GM23248 (cell line): ENCODE measurements at regions not wholly inside any gene's neighbourhood (a gene's known extent, or its start where the extent isn't known, plus 50 kb on each side); places are given as distances from the start of the nearest gene placed in this dataset.

Experiments
- DNase-seq: peaks from one replicate; pipeline ENCODE4 v3.0.0-alpha.2; 2015
- H2AFZ ChIP-seq: fragments of 200-600 bp; sonication (generic); 2 replicates; pipeline ENCODE4 v1.6.1; 2016; ENCODE audit warnings: antibody characterized with exemption
- H3F3A ChIP-seq: fragments of 200-600 bp; sonication (generic); 2 replicates; pipeline ENCODE4 v1.6.1; 2016; ENCODE audit warnings: mild to moderate bottlenecking, antibody characterized with exemption, mixed run types; ENCODE audit not compliant: insufficient read depth
- H3K27ac ChIP-seq: fragments of 200-600 bp; sonication (generic); 2 replicates; pipeline ENCODE4 v1.5.1; 2016; ENCODE audit warnings: mild to moderate bottlenecking
- H3K27me3 ChIP-seq: fragments of 200-600 bp; sonication (generic); replicated peaks from 2 replicates; pipeline ENCODE4 v1.6.1; 2016; ENCODE audit warnings: mild to moderate bottlenecking; ENCODE audit not compliant: insufficient read depth
- H3K36me3 ChIP-seq: fragments of 200-600 bp; sonication (generic); 2 replicates; pipeline ENCODE4 v1.6.1; 2016; ENCODE audit warnings: low read depth, mild to moderate bottlenecking
- H3K4me1 ChIP-seq: fragments of 200-600 bp; sonication (generic); 2 replicates; pipeline ENCODE4 v1.6.1; 2016; ENCODE audit warnings: mild to moderate bottlenecking; ENCODE audit not compliant: insufficient read depth
- H3K4me2 ChIP-seq: fragments of 200-600 bp; sonication (generic); one replicate; pipeline ENCODE4 v1.6.1; 2016; ENCODE audit warnings: mild to moderate bottlenecking; ENCODE audit not compliant: unreplicated experiment
- H3K4me3 ChIP-seq: fragments of 200-600 bp; sonication (generic); 2 replicates; pipeline ENCODE4 v1.5.1; 2016; ENCODE audit warnings: mild to moderate bottlenecking
- H3K79me2 ChIP-seq: fragments of 200-600 bp; sonication (generic); 2 replicates; pipeline ENCODE4 v1.6.1; 2016; ENCODE audit warnings: mild to moderate bottlenecking; ENCODE audit not compliant: insufficient read depth
- H3K9ac ChIP-seq: fragments of 200-600 bp; sonication (generic); 2 replicates; pipeline ENCODE4 v1.6.1; 2016; ENCODE audit warnings: mild to moderate bottlenecking
- H3K9me2 ChIP-seq: fragments of 200-600 bp; sonication (generic); 2 replicates; pipeline ENCODE4 v1.6.1; 2016; ENCODE audit warnings: mixed run types, mild to moderate bottlenecking, moderate library complexity; ENCODE audit not compliant: insufficient read depth
- H3K9me3 ChIP-seq: fragments of 200-600 bp; sonication (generic); one replicate; pipeline ENCODE4 v1.6.1; 2017; ENCODE audit warnings: low read depth
- H4K20me1 ChIP-seq: fragments of 200-600 bp; sonication (generic); 2 replicates; pipeline ENCODE4 v1.6.0; 2016; ENCODE audit not compliant: insufficient read depth
- EZH2 ChIP-seq: fragments of 200-600 bp; sonication (generic); IDR thresholded peaks from 2 replicates; pipeline ENCODE4 v1.6.1; 2018; ENCODE audit warnings: antibody characterized with exemption, mild to moderate bottlenecking; ENCODE audit not compliant: insufficient read depth, poor library complexity, severe bottlenecking
- EZH2phosphoT487 ChIP-seq: fragments of 200-600 bp; sonication (generic); IDR thresholded peaks from 2 replicates; pipeline ENCODE4 v1.6.1; 2018; ENCODE audit warnings: antibody characterized with exemption, moderate library complexity, mild to moderate bottlenecking, low read depth; ENCODE audit not compliant: insufficient read depth
- WGBS, 2 experiments: methylation state at CpG; one replicate each; pipeline ENCODE4 v1.1.6; 2015 to 2017; ENCODE audit warnings: low lambda C conversion rate in 2 of 2, low coverage in 1 of 2; ENCODE audit errors: missing lambda C conversion rate in 2 of 2; 5-methylcytosine and 5-hydroxymethylcytosine counted together
- in situ Hi-C: fragments of 300-500 bp; cut with MboI; formaldehyde crosslinking; loops from 2 replicates; pipeline ENCODE4 v1.15.0; 2020

DNA sequence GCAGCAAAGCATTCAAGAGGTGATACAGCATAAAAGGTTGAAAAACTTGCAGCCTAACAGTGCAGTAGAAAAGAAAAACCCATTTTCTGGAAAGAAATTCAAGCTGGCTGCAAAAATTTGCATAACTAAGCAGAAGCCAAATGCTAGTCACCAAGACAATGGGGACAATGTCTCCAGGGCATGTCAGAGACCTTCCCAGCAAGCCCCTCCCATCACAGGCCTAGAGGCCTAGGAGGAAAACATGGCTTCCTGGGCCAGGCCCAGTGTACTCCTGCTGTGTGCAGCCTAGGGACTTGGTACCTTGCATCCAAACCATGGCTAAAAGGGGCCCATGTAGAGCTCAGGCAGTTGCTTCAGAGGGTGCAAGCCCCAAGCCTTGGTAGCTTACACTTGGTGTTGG lies 405.1 kb upstream of the CYRIA start:
- no peak overlapping the region for H3K27ac ChIP-seq
- no peaks in the 10 kb centered on the region for H3K36me3 ChIP-seq
- H3K4me3 ChIP-seq, result no peak overlapping the region
- no peaks in the 10 kb centered on the region for H3K79me2 ChIP-seq
- H3F3A ChIP-seq, result no peaks in the 10 kb centered on the region
- in situ Hi-C loops, result no loop called here
- DNase-seq, result no peak
- no peak overlapping the region for H3K4me2 ChIP-seq
- no peaks in the 10 kb centered on the region for H3K27me3 ChIP-seq
- no peak overlapping the region for H3K9ac ChIP-seq
- H2AFZ ChIP-seq, result no peak overlapping the region
- H3K9me3 ChIP-seq, result no peaks in the 10 kb centered on the region
- no peaks in the 10 kb centered on the region for H3K4me1 ChIP-seq
- no peaks in the 10 kb centered on the region for H4K20me1 ChIP-seq
- no peaks in the 10 kb centered on the region for H3K9me2 ChIP-seq
- TF ChIP-seq EZH2 (no peak), EZH2phosphoT487 (no peak)

DNA sequence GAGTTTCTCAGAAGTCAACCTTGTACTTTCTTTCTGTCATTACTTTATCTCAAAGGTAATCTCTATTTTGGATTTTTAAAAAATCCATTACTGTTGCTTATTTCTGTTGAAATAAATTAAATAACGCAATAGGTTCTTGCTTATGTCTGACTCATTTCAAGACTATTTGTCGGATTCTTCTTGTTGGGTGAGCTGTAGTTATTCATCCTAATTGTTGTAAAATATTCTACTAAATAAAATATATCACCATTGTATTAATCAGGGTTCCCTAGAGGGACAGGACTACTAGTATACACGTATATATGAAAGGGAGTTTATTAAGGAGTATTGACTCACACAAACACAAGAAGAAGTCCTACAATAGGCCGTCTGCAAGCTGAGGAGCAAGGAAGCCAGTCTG lies 403.9 kb upstream of the CYRIA start:
- Histone ChIP-seq H3K27ac (no peak overlapping the region), H3K4me3 (no peak overlapping the region), H3K9ac (no peak overlapping the region), H3K9me2 (no peaks in the 10 kb centered on the region), H3K4me2 (no peak overlapping the region), H3K27me3 (no peaks in the 10 kb centered on the region), H3K79me2 (no peaks in the 10 kb centered on the region), H4K20me1 (no peaks in the 10 kb centered on the region), H2AFZ (no peak overlapping the region), H3K9me3 (no peaks in the 10 kb centered on the region), H3K4me1 (no peaks in the 10 kb centered on the region), H3K36me3 (no peaks in the 10 kb centered on the region), H3F3A (no peaks in the 10 kb centered on the region)
- peak; percentile 10 for DNase-seq
- in situ Hi-C loops, result no loop called here
- TF ChIP-seq EZH2phosphoT487 (no peak), EZH2 (no peak)
- WGBS, 2 experiments, result 33 to 37% methylated on average over 4 of the region's 4 CpGs

DNA sequence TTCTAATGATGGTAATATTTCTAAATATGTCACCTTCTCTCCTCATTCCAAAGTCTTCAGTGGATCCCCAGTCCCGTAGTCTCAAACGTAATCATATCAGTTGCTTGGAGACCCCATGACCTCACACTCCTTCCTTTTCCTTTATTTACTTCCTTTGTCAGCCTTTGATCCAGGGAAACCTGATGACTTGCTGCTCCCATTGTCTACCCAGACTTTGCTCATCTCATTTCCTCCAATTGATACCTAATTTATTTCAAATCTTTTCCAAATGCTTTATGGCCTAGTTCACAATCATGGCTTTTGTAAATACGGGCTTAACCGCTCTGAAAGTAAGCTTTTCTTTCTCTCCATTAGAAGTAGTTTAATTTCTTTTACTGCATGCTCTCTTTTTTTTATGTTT lies 402.4 kb upstream of the CYRIA start:
- Histone ChIP-seq H3K9me2 (no peaks in the 10 kb centered on the region), H3F3A (no peaks in the 10 kb centered on the region), H3K79me2 (no peaks in the 10 kb centered on the region), H3K9me3 (no peaks in the 10 kb centered on the region), H3K4me1 (no peaks in the 10 kb centered on the region), H3K4me2 (no peak overlapping the region), H3K4me3 (no peak overlapping the region), H3K36me3 (no peaks in the 10 kb centered on the region), H3K27me3 (no peaks in the 10 kb centered on the region), H3K9ac (no peak overlapping the region), H2AFZ (no peak overlapping the region), H4K20me1 (no peaks in the 10 kb centered on the region), H3K27ac (no peak overlapping the region)
- in situ Hi-C loops, result no loop called here
- WGBS, 2 experiments, result 26 to 27% methylated on average over 4 of the region's 4 CpGs
- TF ChIP-seq EZH2, result no peak
- DNase-seq, result no peak

DNA sequence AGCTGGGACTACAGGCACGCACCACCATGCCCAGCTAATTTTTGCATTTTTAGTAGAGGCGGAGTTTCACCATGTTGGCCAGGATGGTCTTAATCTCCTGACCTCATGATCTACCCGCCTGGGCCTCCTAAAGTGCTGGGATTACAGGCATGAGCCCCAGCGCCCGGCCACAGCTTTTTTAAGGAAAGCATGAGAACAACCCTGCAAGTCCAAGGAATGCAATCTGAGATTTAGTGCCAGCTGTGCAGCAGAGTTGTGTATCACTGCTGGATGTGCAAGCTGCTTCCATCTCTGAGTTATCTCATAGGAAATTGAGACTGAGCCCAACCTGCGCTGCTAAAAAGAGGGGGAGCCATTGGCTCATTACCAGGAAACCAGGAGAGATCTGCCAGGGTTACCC lies 399.9 kb upstream of the CYRIA start:
- Histone ChIP-seq H3K9ac (no peak overlapping the region), H3K4me3 (no peak overlapping the region), H3K27me3 (no peaks in the 10 kb centered on the region), H3K9me3 (no peaks in the 10 kb centered on the region), H3K27ac (no peak overlapping the region), H3K4me2 (no peak overlapping the region), H3K36me3 (no peaks in the 10 kb centered on the region), H3F3A (no peaks in the 10 kb centered on the region), H4K20me1 (no peaks in the 10 kb centered on the region), H3K79me2 (no peaks in the 10 kb centered on the region), H3K4me1 (no peaks in the 10 kb centered on the region), H3K9me2 (no peaks in the 10 kb centered on the region), H2AFZ (no peak overlapping the region)
- TF ChIP-seq EZH2phosphoT487 (no peak), EZH2 (no peak)
- WGBS, 2 experiments, result 41 to 42% methylated on average over 6 of the region's 6 CpGs
- in situ Hi-C loops, result no loop called here
- no peak for DNase-seq

DNA sequence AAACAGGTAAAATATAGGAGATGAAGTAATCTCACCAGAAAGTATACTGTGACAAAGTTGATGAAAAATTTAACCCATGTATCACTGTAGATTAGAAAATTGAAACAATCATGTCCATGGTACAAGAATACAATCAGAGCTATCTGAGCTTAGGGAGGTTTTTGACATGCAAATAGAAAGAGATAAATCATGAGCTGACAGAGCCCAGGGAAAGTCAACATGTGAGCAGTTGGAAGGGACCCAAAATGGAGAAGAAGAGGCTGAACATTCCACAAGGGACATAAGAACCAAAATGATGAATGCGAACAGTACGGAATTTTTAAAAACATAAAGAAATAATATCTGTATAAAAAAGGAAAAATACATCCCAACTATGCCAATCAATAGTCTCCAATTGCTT lies 395.4 kb upstream of the CYRIA start:
- Histone ChIP-seq H3K27ac (no peak overlapping the region), H3F3A (no peaks in the 10 kb centered on the region), H3K4me2 (no peak overlapping the region), H3K27me3 (no peaks in the 10 kb centered on the region), H3K79me2 (no peaks in the 10 kb centered on the region), H3K4me1 (no peaks in the 10 kb centered on the region), H3K4me3 (no peak overlapping the region), H3K36me3 (no peaks in the 10 kb centered on the region), H3K9me3 (no peaks in the 10 kb centered on the region), H3K9ac (no peak overlapping the region), H3K9me2 (no peaks in the 10 kb centered on the region), H2AFZ (no peak overlapping the region), H4K20me1 (no peaks in the 10 kb centered on the region)
- DNase-seq, result no peak
- WGBS, 2 experiments, result 59 to 76% methylated on average over 2 of the region's 2 CpGs
- in situ Hi-C loops, result no loop called here
- no peak for TF ChIP-seq EZH2
- no peak for TF ChIP-seq EZH2phosphoT487
